ENCODE measurements at regions not wholly inside any gene's neighbourhood (a gene's known extent, or its start where the extent isn't known, plus 50 kb on each side); places are given as distances from the start of the nearest gene placed in this dataset.

- Mint-ChIP-seq H3K4me1 (no peaks in the 10 kb centered on the region), H3K36me3 (peaks cover 4% of the 10 kb centered on the region), H3K27ac (no peak overlapping the region), H3K27me3 (peaks cover 7% of the 10 kb centered on the region), H3K9me3 (peaks cover 2 to 7% (median 3%) of the 10 kb centered on the region in 3 donors), H3K4me3 (no peak overlapping the region)
Observed at GRCh38 chr20:51227744-51228143, 204.8 kb upstream of the KCNG1 start.

- peaks cover 5% of the 10 kb centered on the region for H3K36me3 Mint-ChIP-seq
Observed at GRCh38 chr20:51223183-51223720, 200.3 kb upstream of the KCNG1 start.

GRCh38 chr20:51221791-51222408 is 199.0 kb upstream of the KCNG1 start:
- peaks cover 29% of the 10 kb centered on the region for H3K27me3 Mint-ChIP-seq
- no peak overlapping the region for H3K4me3 Mint-ChIP-seq
- no peak overlapping the region for H3K27ac Mint-ChIP-seq
- H3K4me1 Mint-ChIP-seq: peaks cover 0 to 5% (median 0%) of the 10 kb centered on the region in 3 donors
- H3K9me3 Mint-ChIP-seq: peaks cover 0 to 18% (median 9%) of the 10 kb centered on the region in 3 donors
- peaks cover 5% of the 10 kb centered on the region for H3K36me3 Mint-ChIP-seq

More at GRCh38 chr20:51223183-51223720, 200.3 kb upstream of the KCNG1 start:
- Mint-ChIP-seq H3K27ac (no peak overlapping the region), H3K9me3 (peaks cover 0 to 8% (median 6%) of the 10 kb centered on the region in 3 donors), H3K27me3 (peaks cover 29% of the 10 kb centered on the region), H3K4me1 (peaks cover 0 to 5% (median 0%) of the 10 kb centered on the region in 3 donors), H3K4me3 (no peak overlapping the region)

GRCh38 chr20:51221103-51221502 is 198.2 kb upstream of the KCNG1 start:
- Mint-ChIP-seq H3K4me1 (peaks cover 0 to 5% (median 0%) of the 10 kb centered on the region in 3 donors), H3K9me3 (peaks cover 1 to 23% (median 9%) of the 10 kb centered on the region in 3 donors), H3K4me3 (no peak overlapping the region), H3K27me3 (peaks cover 29% of the 10 kb centered on the region), H3K36me3 (peaks cover 5% of the 10 kb centered on the region), H3K27ac (no peak overlapping the region)

- Mint-ChIP-seq H3K4me3 (no peak overlapping the region), H3K36me3 (peaks cover 5% of the 10 kb centered on the region), H3K9me3 (peaks cover 1 to 21% (median 11%) of the 10 kb centered on the region in 3 donors), H3K27me3 (peaks cover 29% of the 10 kb centered on the region), H3K27ac (no peak overlapping the region), H3K4me1 (peaks cover 0 to 5% (median 0%) of the 10 kb centered on the region in 3 donors)
Observed at GRCh38 chr20:51220293-51220706, 197.4 kb upstream of the KCNG1 start.

- peaks cover 1 to 20% (median 16%) of the 10 kb centered on the region in 3 donors for H3K9me3 Mint-ChIP-seq
- no peak overlapping the region for H3K4me3 Mint-ChIP-seq
- H3K4me1 Mint-ChIP-seq: peaks cover 0 to 5% (median 0%) of the 10 kb centered on the region in 3 donors
- no peak overlapping the region for H3K27ac Mint-ChIP-seq
- peaks cover 5% of the 10 kb centered on the region for H3K36me3 Mint-ChIP-seq
- H3K27me3 Mint-ChIP-seq: peaks cover 35% of the 10 kb centered on the region
Observed at GRCh38 chr20:51219544-51219943, 196.6 kb upstream of the KCNG1 start.

GRCh38 chr20:51218603-51219002 is 195.7 kb upstream of the KCNG1 start:
- peaks cover 3% of the 10 kb centered on the region for H3K36me3 Mint-ChIP-seq
- H3K27me3 Mint-ChIP-seq: peaks cover 38% of the 10 kb centered on the region
- H3K9me3 Mint-ChIP-seq: peaks cover 1 to 19% (median 18%) of the 10 kb centered on the region in 3 donors
- no peak overlapping the region for H3K27ac Mint-ChIP-seq
- no peak overlapping the region for H3K4me3 Mint-ChIP-seq
- peaks cover 0 to 5% (median 0%) of the 10 kb centered on the region in 3 donors for H3K4me1 Mint-ChIP-seq

GRCh38 chr20:51217347-51218045 is 194.6 kb upstream of the KCNG1 start:
- peak overlapping the region in 1 of 4 donors; percentile 13 for H3K4me3 Mint-ChIP-seq
- peaks cover 32% of the 10 kb centered on the region for H3K27me3 Mint-ChIP-seq
- H3K4me1 Mint-ChIP-seq: peaks cover 0 to 5% (median 0%) of the 10 kb centered on the region in 3 donors
- H3K36me3 Mint-ChIP-seq: peaks cover 1% of the 10 kb centered on the region
- H3K9me3 Mint-ChIP-seq: peaks cover 1 to 18% (median 17%) of the 10 kb centered on the region in 3 donors
- no peak overlapping the region for H3K27ac Mint-ChIP-seq

GRCh38 chr20:51216850-51217249 is 193.9 kb upstream of the KCNG1 start:
- Mint-ChIP-seq H3K36me3 (peaks cover 1% of the 10 kb centered on the region), H3K27ac (no peak overlapping the region), H3K4me1 (peaks cover 0 to 5% (median 0%) of the 10 kb centered on the region in 3 donors), H3K27me3 (peaks cover 33% of the 10 kb centered on the region), H3K9me3 (peaks cover 1 to 18% (median 17%) of the 10 kb centered on the region in 3 donors), H3K4me3 (no peak overlapping the region)

GRCh38 chr20:51212816-51213215 is 189.9 kb upstream of the KCNG1 start:
- H3K4me1 Mint-ChIP-seq: no peaks in the 10 kb centered on the region
- H3K36me3 Mint-ChIP-seq: no peaks in the 10 kb centered on the region
- H3K4me3 Mint-ChIP-seq: no peak overlapping the region
- peaks cover 22% of the 10 kb centered on the region for H3K27me3 Mint-ChIP-seq
- H3K9me3 Mint-ChIP-seq: peaks cover 1 to 12% (median 11%) of the 10 kb centered on the region in 3 donors
- no peak overlapping the region for H3K27ac Mint-ChIP-seq

- no peaks in the 10 kb centered on the region for H3K4me1 Mint-ChIP-seq
- H3K4me3 Mint-ChIP-seq: no peak overlapping the region
- peaks cover 0 to 9% (median 0%) of the 10 kb centered on the region in 3 donors for H3K9me3 Mint-ChIP-seq
- H3K27me3 Mint-ChIP-seq: peaks cover 24% of the 10 kb centered on the region
- no peak overlapping the region for H3K27ac Mint-ChIP-seq
- peaks cover 2% of the 10 kb centered on the region for H3K36me3 Mint-ChIP-seq
Observed at GRCh38 chr20:51211191-51211590, 188.3 kb upstream of the KCNG1 start.

GRCh38 chr20:51210084-51210483 is 187.2 kb upstream of the KCNG1 start:
- Mint-ChIP-seq H3K27me3 (peaks cover 22% of the 10 kb centered on the region), H3K36me3 (peaks cover 3% of the 10 kb centered on the region), H3K27ac (no peak overlapping the region), H3K9me3 (peaks cover 0 to 5% (median 0%) of the 10 kb centered on the region in 3 donors), H3K4me3 (no peak overlapping the region), H3K4me1 (no peaks in the 10 kb centered on the region)

- Mint-ChIP-seq H3K27ac (no peak overlapping the region), H3K4me1 (no peaks in the 10 kb centered on the region), H3K9me3 (no peaks in the 10 kb centered on the region), H3K27me3 (peaks cover 17% of the 10 kb centered on the region), H3K4me3 (no peak overlapping the region), H3K36me3 (peaks cover 3% of the 10 kb centered on the region)
Observed at GRCh38 chr20:51208162-51208561, 185.3 kb upstream of the KCNG1 start.

GRCh38 chr20:51206032-51206662 is 183.2 kb upstream of the KCNG1 start:
- Mint-ChIP-seq H3K4me1 (no peaks in the 10 kb centered on the region), H3K9me3 (no peaks in the 10 kb centered on the region), H3K27me3 (peaks cover 9% of the 10 kb centered on the region), H3K27ac (no peak overlapping the region), H3K4me3 (no peak overlapping the region), H3K36me3 (peaks cover 3% of the 10 kb centered on the region)

- no peak overlapping the region for H3K27ac Mint-ChIP-seq
- no peak overlapping the region for H3K4me3 Mint-ChIP-seq
- H3K9me3 Mint-ChIP-seq: no peaks in the 10 kb centered on the region
- H3K4me1 Mint-ChIP-seq: no peaks in the 10 kb centered on the region
- peaks cover 3% of the 10 kb centered on the region for H3K36me3 Mint-ChIP-seq
- peaks cover 7% of the 10 kb centered on the region for H3K27me3 Mint-ChIP-seq
Observed at GRCh38 chr20:51204794-51205193, 181.9 kb upstream of the KCNG1 start.

Measured in IgD-negative memory B cell (primary cell).